ENCODE measurements at regions not wholly inside any gene's neighbourhood (a gene's known extent, or its start where the extent isn't known, plus 50 kb on each side); places are given as distances from the start of the nearest gene placed in this dataset.

- BruUV-seq (replicated peaks), result no TSS peak
- in situ Hi-C loops (cut with HindIII; ENCODE audit: low pct_unique_long_range_greater_than_20kb, low sequenced_read_pairs), result no loop called here
- Histone ChIP-seq H3K4me3 (ENCODE audit: low read depth in 2 of 2, low read length in 2 of 2) (no peak overlapping the region), H3K9me3 (ENCODE audit: control insufficient read depth, insufficient read depth, low read depth, low read length) (no peaks in the 10 kb centered on the region), H3K4me1 (ENCODE audit: control insufficient read depth, insufficient read depth, low read length) (no peaks in the 10 kb centered on the region), H3K27ac (ENCODE audit: low read length) (no peak overlapping the region), H3K36me3 (ENCODE audit: control insufficient read depth, insufficient read depth, low read length) (no peaks in the 10 kb centered on the region), H3K27me3 (ENCODE audit: control insufficient read depth, insufficient read depth, low read length) (no peaks in the 10 kb centered on the region)
- ATAC-seq (no peak), DNase-seq (ENCODE audit: low read depth, low spot score) (no peak)
- POLR2A ChIA-PET, result no interaction called here
- intact Hi-C loops (cut with micrococcal nuclease; ENCODE audit: unreplicated experiment), result no loop called here
- TF ChIP-seq, protein P1, sequence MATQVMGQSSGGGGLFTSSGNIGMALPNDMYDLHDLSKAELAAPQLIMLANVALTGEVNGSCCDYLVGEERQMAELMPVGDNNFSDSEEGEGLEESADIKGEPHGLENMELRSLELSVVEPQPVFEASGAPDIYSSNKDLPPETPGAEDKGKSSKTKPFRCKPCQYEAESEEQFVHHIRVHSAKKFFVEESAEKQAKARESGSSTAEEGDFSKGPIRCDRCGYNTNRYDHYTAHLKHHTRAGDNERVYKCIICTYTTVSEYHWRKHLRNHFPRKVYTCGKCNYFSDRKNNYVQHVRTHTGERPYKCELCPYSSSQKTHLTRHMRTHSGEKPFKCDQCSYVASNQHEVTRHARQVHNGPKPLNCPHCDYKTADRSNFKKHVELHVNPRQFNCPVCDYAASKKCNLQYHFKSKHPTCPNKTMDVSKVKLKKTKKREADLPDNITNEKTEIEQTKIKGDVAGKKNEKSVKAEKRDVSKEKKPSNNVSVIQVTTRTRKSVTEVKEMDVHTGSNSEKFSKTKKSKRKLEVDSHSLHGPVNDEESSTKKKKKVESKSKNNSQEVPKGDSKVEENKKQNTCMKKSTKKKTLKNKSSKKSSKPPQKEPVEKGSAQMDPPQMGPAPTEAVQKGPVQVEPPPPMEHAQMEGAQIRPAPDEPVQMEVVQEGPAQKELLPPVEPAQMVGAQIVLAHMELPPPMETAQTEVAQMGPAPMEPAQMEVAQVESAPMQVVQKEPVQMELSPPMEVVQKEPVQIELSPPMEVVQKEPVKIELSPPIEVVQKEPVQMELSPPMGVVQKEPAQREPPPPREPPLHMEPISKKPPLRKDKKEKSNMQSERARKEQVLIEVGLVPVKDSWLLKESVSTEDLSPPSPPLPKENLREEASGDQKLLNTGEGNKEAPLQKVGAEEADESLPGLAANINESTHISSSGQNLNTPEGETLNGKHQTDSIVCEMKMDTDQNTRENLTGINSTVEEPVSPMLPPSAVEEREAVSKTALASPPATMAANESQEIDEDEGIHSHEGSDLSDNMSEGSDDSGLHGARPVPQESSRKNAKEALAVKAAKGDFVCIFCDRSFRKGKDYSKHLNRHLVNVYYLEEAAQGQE (IDR thresholded peaks at IDR 0.05; ENCODE audit: insufficient read depth in 1 of 2, low read depth in 2 of 2, low read length in 1 of 2), result no peak
- CTCF ChIA-PET, result no interaction called here
Observed at GRCh38 chr1:58925247-58925646, 141.4 kb upstream of the JUN start.

DNA sequence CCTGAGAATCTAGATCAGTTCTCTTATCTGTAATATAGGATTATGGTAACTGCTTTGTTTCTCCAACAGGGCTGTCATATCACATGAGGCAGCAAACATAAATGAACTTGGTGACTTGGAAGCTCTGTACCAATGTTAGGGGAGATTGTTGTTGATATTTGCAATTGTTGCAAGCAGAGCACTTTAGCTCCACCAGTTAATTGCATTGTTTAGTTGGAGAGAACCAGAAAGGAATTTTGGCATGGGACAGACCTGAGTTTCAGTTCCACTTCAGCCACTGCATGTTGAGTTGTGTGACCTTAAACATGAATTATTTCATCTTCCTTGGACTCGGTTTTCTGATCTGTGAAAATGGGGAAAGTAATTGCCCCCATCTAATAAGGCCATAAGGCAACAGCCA lies 142.3 kb upstream of the JUN start:
- Histone ChIP-seq H3K4me3 (ENCODE audit: low read depth in 2 of 2, low read length in 2 of 2) (no peak overlapping the region), H3K4me1 (ENCODE audit: control insufficient read depth, insufficient read depth, low read length) (no peaks in the 10 kb centered on the region), H3K36me3 (ENCODE audit: control insufficient read depth, insufficient read depth, low read length) (no peaks in the 10 kb centered on the region), H3K9me3 (ENCODE audit: control insufficient read depth, insufficient read depth, low read depth, low read length) (no peaks in the 10 kb centered on the region), H3K27me3 (ENCODE audit: control insufficient read depth, insufficient read depth, low read length) (no peaks in the 10 kb centered on the region), H3K27ac (ENCODE audit: low read length) (no peak overlapping the region)
- ATAC-seq, result no peak
- ChIA-PET CTCF (no interaction called here), POLR2A (no interaction called here)
- no TSS peak for BruUV-seq (replicated peaks)
- TF ChIP-seq, protein P1 (IDR thresholded peaks at IDR 0.05; ENCODE audit: insufficient read depth in 1 of 2, low read depth in 2 of 2, low read length in 1 of 2), result no peak
- TF ChIP-seq POLR2AphosphoS5 (IDR thresholded peaks at IDR 0.05; ENCODE audit: low read depth, low read length) (no peak), SIN3A (IDR thresholded peaks at IDR 0.05; ENCODE audit: borderline replicate concordance, insufficient read depth, low read depth, low read length) (no peak)
- TF ChIP-seq, protein P2, sequence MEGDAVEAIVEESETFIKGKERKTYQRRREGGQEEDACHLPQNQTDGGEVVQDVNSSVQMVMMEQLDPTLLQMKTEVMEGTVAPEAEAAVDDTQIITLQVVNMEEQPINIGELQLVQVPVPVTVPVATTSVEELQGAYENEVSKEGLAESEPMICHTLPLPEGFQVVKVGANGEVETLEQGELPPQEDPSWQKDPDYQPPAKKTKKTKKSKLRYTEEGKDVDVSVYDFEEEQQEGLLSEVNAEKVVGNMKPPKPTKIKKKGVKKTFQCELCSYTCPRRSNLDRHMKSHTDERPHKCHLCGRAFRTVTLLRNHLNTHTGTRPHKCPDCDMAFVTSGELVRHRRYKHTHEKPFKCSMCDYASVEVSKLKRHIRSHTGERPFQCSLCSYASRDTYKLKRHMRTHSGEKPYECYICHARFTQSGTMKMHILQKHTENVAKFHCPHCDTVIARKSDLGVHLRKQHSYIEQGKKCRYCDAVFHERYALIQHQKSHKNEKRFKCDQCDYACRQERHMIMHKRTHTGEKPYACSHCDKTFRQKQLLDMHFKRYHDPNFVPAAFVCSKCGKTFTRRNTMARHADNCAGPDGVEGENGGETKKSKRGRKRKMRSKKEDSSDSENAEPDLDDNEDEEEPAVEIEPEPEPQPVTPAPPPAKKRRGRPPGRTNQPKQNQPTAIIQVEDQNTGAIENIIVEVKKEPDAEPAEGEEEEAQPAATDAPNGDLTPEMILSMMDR (IDR thresholded peaks at IDR 0.05), result no peak
- no peak for DNase-seq (ENCODE audit: low read depth, low spot score)
- in situ Hi-C loops (cut with HindIII; ENCODE audit: low pct_unique_long_range_greater_than_20kb, low sequenced_read_pairs), result no loop called here
- intact Hi-C loops (cut with micrococcal nuclease; ENCODE audit: unreplicated experiment), result no loop called here
